NCI-H1694 (cell line): ENCODE measurements at regions not wholly inside any gene's neighbourhood (a gene's known extent, or its start where the extent isn't known, plus 50 kb on each side); places are given as distances from the start of the nearest gene placed in this dataset.

Experiments
- DNase-seq: peaks from one replicate; lab custom pipeline; 2025; lab: John Stamatoyannopoulos, UW

DNA sequence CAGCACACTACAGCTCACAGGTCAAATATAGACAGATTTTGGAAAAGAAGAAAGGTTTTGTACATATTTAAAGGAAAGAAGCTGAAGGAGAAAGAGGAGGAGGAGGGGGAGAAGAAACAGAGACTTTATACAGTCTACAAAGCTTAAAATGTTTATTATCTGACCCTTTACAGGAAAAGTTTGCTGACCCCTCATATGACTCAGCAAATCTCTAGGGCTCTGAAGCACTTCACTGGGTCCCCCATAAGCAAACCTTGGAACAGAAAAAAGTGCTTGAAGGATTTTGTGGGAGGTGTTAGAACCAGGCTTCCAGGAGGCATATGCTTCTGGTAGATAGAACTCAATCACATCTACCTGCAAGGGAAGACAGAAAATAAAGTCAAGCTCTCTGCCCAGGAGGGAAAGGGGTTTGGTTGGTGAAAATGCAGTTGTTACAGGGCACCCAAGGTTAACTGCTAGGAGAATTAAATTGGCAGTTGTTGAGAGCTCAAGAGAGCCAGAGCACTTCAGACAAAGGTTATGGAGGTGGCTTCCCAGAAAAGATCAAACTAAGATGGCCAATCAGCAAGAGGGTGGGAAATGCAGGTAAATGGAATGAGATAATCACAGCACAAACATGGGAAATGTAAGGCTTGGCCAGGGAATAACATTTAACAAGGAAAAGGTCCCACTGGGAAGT lies 207.4 kb upstream of the SGK1 start:
- DNase-seq: no peak

GRCh38 chr6:134523903-134524650 lies 206.2 kb upstream of the SGK1 start:
- DNase-seq: no peak

DNA sequence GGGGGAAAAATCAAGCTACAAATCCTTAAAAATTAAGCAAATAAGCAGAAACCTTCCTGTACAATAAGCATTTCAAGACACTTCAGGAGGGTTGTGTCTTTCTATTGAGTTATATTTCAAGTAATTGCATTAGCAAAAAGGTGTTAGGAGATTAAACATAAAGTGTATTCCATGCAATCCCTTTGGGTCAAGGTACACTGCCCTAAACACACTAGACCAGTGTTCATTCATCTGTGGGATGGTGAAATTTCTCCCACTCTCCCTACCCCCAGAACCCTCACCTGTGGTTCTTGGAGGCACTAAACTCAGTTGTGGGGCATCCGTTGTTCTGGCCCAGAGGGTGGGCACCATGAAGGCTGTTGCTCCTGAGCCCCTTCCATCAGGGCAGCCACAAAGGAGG lies 205.1 kb upstream of the SGK1 start:
- no peak for DNase-seq

GRCh38 chr6:134521116-134521501 lies 203.2 kb upstream of the SGK1 start:
- no peak for DNase-seq

GRCh38 chr6:134520181-134521115 lies 202.5 kb upstream of the SGK1 start:
- no peak for DNase-seq

GRCh38 chr6:134519465-134519864 lies 201.6 kb upstream of the SGK1 start:
- DNase-seq: no peak

DNA sequence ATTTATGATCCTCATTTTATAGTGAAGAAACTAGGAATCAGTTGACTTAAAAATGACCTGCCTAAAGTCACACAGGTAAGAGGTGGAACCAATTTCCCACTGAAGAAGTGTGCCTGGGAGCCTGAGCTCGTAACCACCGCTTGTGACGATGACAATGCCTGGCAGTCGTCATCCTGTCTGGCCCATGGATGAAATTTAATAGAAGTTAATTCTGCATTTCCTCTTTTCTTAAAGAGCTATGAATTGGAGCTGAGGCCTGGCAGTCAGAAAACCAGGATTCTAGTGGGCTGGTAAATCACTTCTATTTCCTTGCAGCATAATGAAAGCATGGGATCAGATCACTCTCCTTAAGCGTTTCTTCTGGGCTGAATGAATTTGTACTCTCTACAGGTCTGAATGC lies 200.0 kb upstream of the SGK1 start:
- DNase-seq: no peak

DNA sequence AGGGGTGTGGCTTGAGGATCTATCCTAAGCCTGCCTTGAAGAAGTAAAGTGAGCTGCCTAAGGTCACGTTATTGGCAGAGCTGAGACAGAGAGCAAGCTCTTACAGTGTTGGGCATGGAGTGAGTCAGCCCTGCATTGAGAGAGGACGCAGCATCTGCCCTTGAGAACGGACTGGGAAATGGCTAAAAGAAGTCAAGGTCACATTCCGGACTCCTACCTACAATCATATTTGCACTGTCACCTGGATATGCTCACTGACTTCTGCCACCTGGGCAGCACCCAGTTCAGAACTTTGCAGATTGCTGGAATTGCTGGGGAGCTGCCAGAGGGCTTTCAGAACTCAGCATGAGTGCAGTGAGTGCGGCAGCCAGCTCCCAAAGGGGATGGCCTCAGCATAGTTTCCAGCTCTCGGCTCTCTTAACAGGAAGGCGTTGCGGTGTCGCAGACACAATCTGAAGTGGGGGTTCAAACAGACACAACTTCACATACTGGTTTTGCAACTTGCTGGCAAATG lies 199.3 kb upstream of the SGK1 start:
- DNase-seq: no peak

DNA sequence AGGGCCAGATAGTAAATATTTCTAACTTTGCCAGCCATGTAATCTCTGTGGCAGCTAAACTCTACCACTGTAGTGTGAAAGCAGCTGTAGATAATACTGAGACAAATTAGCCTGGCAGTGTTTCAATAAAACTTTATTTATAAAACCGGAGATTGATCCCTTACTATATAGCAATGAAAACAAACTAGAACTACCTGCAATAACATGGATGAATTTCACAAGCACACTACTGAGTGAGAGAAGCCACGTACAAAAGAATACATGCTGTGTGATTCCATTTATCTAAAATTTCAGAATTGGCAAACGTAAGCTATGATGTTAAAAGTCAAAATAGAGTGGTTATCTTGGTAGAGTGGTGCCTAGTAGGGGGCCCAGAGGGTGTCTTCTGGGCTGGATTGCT lies 198.7 kb upstream of the SGK1 start:
- no peak for DNase-seq

GRCh38 chr6:134515986-134516385 lies 198.1 kb upstream of the SGK1 start:
- no peak for DNase-seq

DNA sequence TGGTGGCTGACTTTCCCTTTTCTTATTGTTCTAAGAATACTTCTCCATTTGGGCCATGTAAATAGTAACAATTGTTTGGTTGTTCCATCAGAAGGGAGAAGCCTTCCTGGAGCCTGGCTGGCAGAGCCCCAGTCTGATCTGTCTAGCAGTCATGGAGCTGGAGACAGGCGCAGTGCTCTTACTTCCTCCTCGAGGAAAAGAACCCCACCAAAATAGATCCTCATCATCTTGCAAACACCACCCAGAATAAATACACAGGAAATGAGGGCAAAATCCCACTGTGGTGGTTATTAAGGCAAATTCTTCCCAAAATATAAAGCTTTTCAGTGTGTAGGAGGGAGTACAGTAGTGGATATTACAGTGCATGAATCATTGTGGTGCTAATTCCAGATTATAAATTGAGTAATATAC lies 195.1 kb upstream of the SGK1 start:
- no peak for DNase-seq

DNA sequence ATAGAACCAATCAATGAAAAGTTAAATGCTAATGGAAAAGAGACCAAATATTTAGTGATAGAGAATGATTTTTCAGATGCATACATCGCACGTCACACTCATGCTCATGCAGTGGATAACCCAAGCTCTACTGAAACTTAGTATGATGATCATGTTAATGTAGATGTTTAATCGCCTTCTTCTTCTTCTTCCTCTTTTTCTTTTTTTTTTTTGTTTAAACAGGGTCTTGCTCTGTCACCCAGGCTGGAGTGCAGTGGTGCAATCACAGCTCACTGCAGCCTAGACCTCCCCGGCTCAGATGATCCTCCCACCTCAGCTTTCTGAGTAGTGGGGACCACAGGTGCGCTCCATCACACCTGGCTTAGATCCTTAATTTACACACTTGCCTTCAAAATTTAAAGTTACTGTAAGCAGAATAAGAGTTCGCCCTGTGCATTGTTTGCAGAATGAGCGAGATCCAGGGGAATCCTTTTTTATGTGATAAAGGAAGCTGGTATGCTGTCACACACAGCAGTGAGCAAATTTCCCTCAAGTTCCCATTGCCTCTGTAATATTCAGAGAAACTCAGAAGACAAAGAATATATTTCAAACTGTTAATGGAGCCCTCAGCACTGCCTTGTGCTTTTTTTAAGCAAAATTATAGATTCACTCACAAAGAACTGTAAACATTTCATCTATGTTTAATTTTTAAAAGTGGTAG lies 194.2 kb upstream of the SGK1 start:
- DNase-seq: no peak

DNA sequence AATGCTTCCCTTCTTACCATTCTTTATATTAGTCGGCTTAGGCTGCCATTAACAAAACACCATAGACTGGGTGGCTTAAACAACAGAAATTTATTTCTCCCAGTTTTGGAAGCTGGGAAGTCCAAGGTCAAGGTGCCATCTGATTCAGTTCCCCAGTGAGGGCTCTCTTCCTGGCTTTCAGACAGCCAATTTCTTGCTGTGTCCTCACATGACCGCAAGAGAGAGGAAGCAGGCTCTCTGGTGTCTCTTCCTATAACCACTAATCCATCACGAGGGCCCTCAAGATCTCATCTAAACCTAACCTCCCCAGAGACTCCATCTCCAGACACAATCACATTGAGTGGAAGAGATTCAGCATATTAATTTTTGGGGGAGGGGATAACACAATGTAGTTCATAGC lies 193.0 kb upstream of the SGK1 start:
- no peak for DNase-seq

DNA sequence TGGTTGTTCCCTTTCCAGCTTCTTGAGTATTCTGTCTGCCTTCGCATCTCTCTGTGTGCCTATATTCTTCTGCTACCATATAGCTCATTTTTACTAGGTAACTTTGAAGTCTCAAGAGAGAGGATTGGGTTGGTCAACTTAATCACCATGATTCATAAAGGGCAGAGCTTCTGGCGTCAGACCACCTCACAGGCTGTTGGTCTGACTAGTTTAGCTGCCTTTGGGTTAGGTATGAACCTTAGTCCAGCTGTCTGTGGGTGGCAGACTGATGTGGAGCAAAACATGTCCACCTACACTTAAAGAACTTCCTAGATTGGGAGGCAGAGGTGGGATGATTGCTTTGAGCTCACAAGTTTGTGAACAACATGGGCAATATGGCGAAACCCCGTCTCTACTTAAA lies 192.2 kb upstream of the SGK1 start:
- DNase-seq: no peak

GRCh38 chr6:134508862-134509498 lies 191.1 kb upstream of the SGK1 start:
- DNase-seq: no peak

DNA sequence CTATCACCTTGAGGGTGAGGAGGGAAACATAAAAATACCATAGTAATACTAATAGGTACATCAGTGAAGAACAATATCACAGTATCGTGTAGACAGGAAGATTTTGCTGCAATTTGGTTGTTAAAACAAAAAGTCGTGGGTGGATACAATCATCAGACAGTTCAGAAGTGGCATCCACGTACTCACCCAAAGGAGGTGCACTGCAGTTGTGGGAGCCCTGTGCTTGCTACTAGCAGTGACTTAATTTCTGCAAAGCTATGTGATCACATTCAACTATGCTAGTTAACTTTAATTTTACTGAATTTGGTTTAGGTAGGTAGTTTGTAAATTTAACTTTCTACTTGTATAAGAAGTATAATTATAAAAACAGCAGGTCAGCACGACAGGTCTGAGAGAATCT lies 188.2 kb upstream of the SGK1 start:
- DNase-seq: no peak

GRCh38 chr6:134503585-134504281 lies 185.8 kb upstream of the SGK1 start:
- DNase-seq: no peak

DNA sequence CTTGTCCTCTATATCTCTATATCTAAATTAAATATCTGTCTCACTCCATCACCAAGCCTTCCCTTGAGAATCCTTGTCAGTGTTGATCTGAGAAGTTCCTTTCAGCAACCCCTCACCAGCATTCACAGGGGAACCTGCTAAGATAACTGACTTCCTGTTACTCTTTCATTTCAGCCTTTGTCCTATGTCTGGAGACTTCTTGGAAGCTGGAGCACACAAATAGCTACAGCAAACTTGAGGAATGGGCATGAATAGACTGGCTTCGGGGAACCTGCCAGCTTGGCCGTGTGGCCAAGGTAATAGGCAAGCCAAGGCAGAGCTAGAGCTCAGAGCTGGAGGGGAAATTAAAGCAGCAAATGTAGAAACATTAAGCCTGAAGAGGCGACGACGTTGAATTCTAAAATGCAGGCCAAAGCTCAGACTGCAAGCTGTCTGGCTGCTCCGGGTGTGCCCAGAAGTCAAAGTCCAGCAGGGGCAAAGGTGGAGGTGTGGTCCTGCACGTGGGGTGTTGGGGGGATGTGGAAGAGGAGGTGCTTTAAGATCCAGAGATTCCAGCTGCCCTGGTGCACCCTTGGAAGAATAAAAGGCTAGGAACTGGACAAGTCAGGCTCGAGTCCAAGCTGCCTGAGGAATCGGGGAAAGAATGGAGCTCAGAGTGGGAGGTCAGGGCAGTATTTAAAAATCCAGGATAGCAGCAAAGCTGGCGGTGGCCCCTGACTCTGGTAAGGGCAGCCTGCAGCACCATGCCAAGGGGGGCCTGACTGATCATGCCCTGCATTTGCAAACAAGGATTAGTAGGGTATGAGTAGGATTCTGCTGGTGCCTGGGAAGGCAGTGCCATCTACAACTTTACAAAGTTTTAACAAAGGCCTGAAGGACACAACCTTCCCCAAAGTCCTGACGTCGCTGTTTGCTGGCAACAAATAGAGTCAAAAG lies 185.0 kb upstream of the SGK1 start:
- no peak for DNase-seq

- no peak for DNase-seq
These were observed 178.0 kb upstream of the SGK1 start for GRCh38 chr6:134495890-134496248.
